ENCODE measurements at regions not wholly inside any gene's neighbourhood (a gene's known extent, or its start where the extent isn't known, plus 50 kb on each side); places are given as distances from the start of the nearest gene placed in this dataset.
"Not testable (repeated sequence)": the region's sequence is repeated elsewhere in the genome, so short reads cannot be mapped to it uniquely, and the experiment has no call there.

- peak; percentile 7 for DNase-seq
Observed at GRCh38 chr2:13260402-13260801, 543.7 kb downstream of the TRIB2 start.

GRCh38 chr2:13266166-13266565 is 549.4 kb downstream of the TRIB2 start:
- no peak for DNase-seq

GRCh38 chr2:13284688-13285087 is 568.0 kb downstream of the TRIB2 start:
- DNase-seq, result no peak

- no peak for DNase-seq
Observed at GRCh38 chr2:13289310-13289709, 572.6 kb downstream of the TRIB2 start.

- not testable (repeated sequence) for DNase-seq
Observed at GRCh38 chr2:13308478-13308805, 591.7 kb downstream of the TRIB2 start.

GRCh38 chr2:13308989-13309388 is 592.3 kb downstream of the TRIB2 start:
- no peak for DNase-seq

- no peak for DNase-seq
Observed at GRCh38 chr2:13332060-13332459, 615.3 kb downstream of the TRIB2 start.

GRCh38 chr2:13334071-13334470 is 617.3 kb downstream of the TRIB2 start:
- DNase-seq, result not testable (repeated sequence)

- no peak for DNase-seq
Observed at GRCh38 chr2:13334545-13334944, 617.8 kb downstream of the TRIB2 start.

GRCh38 chr2:13335862-13336535 is 619.3 kb downstream of the TRIB2 start:
- no peak for DNase-seq

- no peak for DNase-seq
Observed at GRCh38 chr2:13351068-13351467, 634.3 kb downstream of the TRIB2 start.

- DNase-seq, result no peak
Observed at GRCh38 chr2:13353083-13353482, 636.3 kb downstream of the TRIB2 start.

GRCh38 chr2:13354031-13354430 is 637.3 kb downstream of the TRIB2 start:
- DNase-seq, result no peak

GRCh38 chr2:13381928-13382327 is 665.2 kb downstream of the TRIB2 start:
- DNase-seq, result not testable (repeated sequence)

GRCh38 chr2:13389172-13389571 is 672.4 kb downstream of the TRIB2 start:
- DNase-seq, result not testable (repeated sequence)

- no peak for DNase-seq
Observed at GRCh38 chr2:13390676-13391075, 673.9 kb downstream of the TRIB2 start.

- no peak for DNase-seq
Observed at GRCh38 chr2:13401312-13401711, 684.6 kb downstream of the TRIB2 start.

GRCh38 chr2:13413989-13414388 is 697.3 kb downstream of the TRIB2 start:
- DNase-seq, result no peak

- DNase-seq, result no peak
Observed at GRCh38 chr2:13414897-13415296, 698.2 kb downstream of the TRIB2 start.

- DNase-seq, result no peak
Observed at GRCh38 chr2:13433954-13434353, 717.2 kb downstream of the TRIB2 start.

- not testable (repeated sequence) for DNase-seq
Observed at GRCh38 chr2:13443554-13444261, 727.0 kb downstream of the TRIB2 start.

- DNase-seq, result no peak
Observed at GRCh38 chr2:13462464-13462863, 745.7 kb downstream of the TRIB2 start.

- no peak for DNase-seq
Observed at GRCh38 chr2:13466076-13466475, 749.3 kb downstream of the TRIB2 start.

GRCh38 chr2:13474538-13474937 is 757.8 kb downstream of the TRIB2 start:
- no peak for DNase-seq

- DNase-seq, result no peak
Observed at GRCh38 chr2:13480057-13480456, 763.3 kb downstream of the TRIB2 start.

All from hematopoietic multipotent progenitor cell treated with erythropoietin and hydrocortisone succinate and interleukin-3 and kit ligand, for 6 days (in vitro differentiated cells).